Suprapubic skin (tissue), 4 donors: ENCODE measurements at regions not wholly inside any gene's neighbourhood (a gene's known extent, or its start where the extent isn't known, plus 50 kb on each side); places are given as distances from the start of the nearest gene placed in this dataset.

Experiments used
- DNase-seq, 2 donors: peaks; one replicate each; pipeline ENCODE4 v3.0.0-alpha.2; 2019; ENCODE audit warnings: low spot score in 2 of 2
- H3K27ac ChIP-seq: fragments of 200-600 bp; sonication (generic); one replicate; pipeline ENCODE4 v1.5.1; 2019
- H3K27me3 ChIP-seq: fragments of 200-600 bp; sonication (generic); one replicate; pipeline ENCODE4 v1.5.1; 2019
- H3K36me3 ChIP-seq: fragments of 200-600 bp; sonication (generic); one replicate; pipeline ENCODE4 v1.5.1; 2019
- H3K4me1 ChIP-seq: fragments of 200-600 bp; sonication (generic); one replicate; pipeline ENCODE4 v1.5.1; 2019
- H3K4me3 ChIP-seq: fragments of 200-600 bp; sonication (generic); one replicate; pipeline ENCODE4 v1.5.1; 2019; ENCODE audit warnings: mild to moderate bottlenecking
- H3K9me3 ChIP-seq: fragments of 200-600 bp; sonication (generic); one replicate; pipeline ENCODE4 v1.5.1; 2019
- CTCF ChIP-seq, 2 donors: fragments of 200-600 bp in 1 of 2; fragments of 450-650 bp in 1 of 2; sonication (generic) in 1 of 2; IDR thresholded peaks; one replicate each; pipeline ENCODE4 v1.5.1; 2016 to 2019; ENCODE audit warnings: antibody characterized with exemption in 2 of 2, mild to moderate bottlenecking in 1 of 2, moderate library complexity in 1 of 2
- EP300 ChIP-seq: sonication (generic); formaldehyde crosslinking; IDR thresholded peaks from one replicate; pipeline ENCODE4 v1.6.1; 2017; ENCODE audit warnings: antibody characterized with exemption
- POLR2A ChIP-seq, 2 donors: fragments of 450-650 bp; IDR thresholded peaks; one replicate each; pipeline ENCODE4 v1.6.1; 2017; ENCODE audit warnings: antibody characterized with exemption in 2 of 2, mild to moderate bottlenecking in 2 of 2, moderate library complexity in 2 of 2
- POLR2AphosphoS5 ChIP-seq, 3 donors: sonication (generic); formaldehyde crosslinking; IDR thresholded peaks; one replicate each; pipeline ENCODE4 v1.6.1; 2017; ENCODE audit warnings: antibody characterized with exemption in 3 of 3
- WGBS: methylation state at CpG from one replicate; pipeline ENCODE4 v1.1.5; 2018; 5-methylcytosine and 5-hydroxymethylcytosine counted together

GRCh38 chr14:87601036-87601435, 391.9 kb downstream of the GALC start:
- no peak overlapping the region for H3K27ac ChIP-seq
- TF ChIP-seq CTCF (IDR thresholded peaks at IDR 0.05): no peak
- TF ChIP-seq EP300: no peak
- H3K27me3 ChIP-seq: no peaks in the 10 kb centered on the region
- no peaks in the 10 kb centered on the region for H3K9me3 ChIP-seq
- no peak overlapping the region for H3K4me3 ChIP-seq
- no peak for DNase-seq
- H3K4me1 ChIP-seq: no peaks in the 10 kb centered on the region
- H3K36me3 ChIP-seq: no peaks in the 10 kb centered on the region

- no peaks in the 10 kb centered on the region for H3K36me3 ChIP-seq
- H3K27me3 ChIP-seq: no peaks in the 10 kb centered on the region
- H3K4me3 ChIP-seq: no peak overlapping the region
- H3K27ac ChIP-seq: no peak overlapping the region
- no peak for DNase-seq
- 60% methylated on average over 1 of the region's 1 CpG for WGBS
- no peaks in the 10 kb centered on the region for H3K4me1 ChIP-seq
- TF ChIP-seq POLR2A (IDR thresholded peaks at IDR 0.05) (no peak), POLR2AphosphoS5 (IDR thresholded peaks at IDR 0.05) (no peak), EP300 (no peak), CTCF (IDR thresholded peaks at IDR 0.05) (no peak)
- no peaks in the 10 kb centered on the region for H3K9me3 ChIP-seq
Measured at GRCh38 chr14:87600240-87600639, 392.7 kb downstream of the GALC start.

GRCh38 chr14:87581298-87581697, 411.7 kb downstream of the GALC start:
- H3K4me3 ChIP-seq: no peak overlapping the region
- no peaks in the 10 kb centered on the region for H3K9me3 ChIP-seq
- no peaks in the 10 kb centered on the region for H3K27me3 ChIP-seq
- no peak overlapping the region for H3K27ac ChIP-seq
- no peak for TF ChIP-seq EP300
- TF ChIP-seq POLR2A (IDR thresholded peaks at IDR 0.05): no peak
- no peak for TF ChIP-seq POLR2AphosphoS5 (IDR thresholded peaks at IDR 0.05)
- TF ChIP-seq CTCF (IDR thresholded peaks at IDR 0.05): no peak
- 75% methylated on average over 2 of the region's 2 CpGs for WGBS
- DNase-seq: no peak
- no peaks in the 10 kb centered on the region for H3K36me3 ChIP-seq
- H3K4me1 ChIP-seq: no peaks in the 10 kb centered on the region

- Histone ChIP-seq H3K4me3 (no peak overlapping the region), H3K36me3 (no peaks in the 10 kb centered on the region), H3K9me3 (no peaks in the 10 kb centered on the region), H3K27ac (no peak overlapping the region), H3K27me3 (no peaks in the 10 kb centered on the region), H3K4me1 (no peaks in the 10 kb centered on the region)
- no peak for DNase-seq
- TF ChIP-seq POLR2A (IDR thresholded peaks at IDR 0.05): no peak
- TF ChIP-seq POLR2AphosphoS5 (IDR thresholded peaks at IDR 0.05): no peak
- no peak for TF ChIP-seq EP300
- TF ChIP-seq CTCF (IDR thresholded peaks at IDR 0.05): no peak
- 45% methylated on average over 2 of the region's 2 CpGs for WGBS
Measured at GRCh38 chr14:87579036-87579435, 413.9 kb downstream of the GALC start.

- Histone ChIP-seq H3K4me1 (no peaks in the 10 kb centered on the region), H3K27me3 (no peaks in the 10 kb centered on the region), H3K9me3 (no peaks in the 10 kb centered on the region), H3K27ac (no peak overlapping the region), H3K36me3 (no peaks in the 10 kb centered on the region), H3K4me3 (no peak overlapping the region)
- 77% methylated on average over 6 of the region's 6 CpGs for WGBS
- no peak for DNase-seq
- no peak for TF ChIP-seq EP300
- TF ChIP-seq POLR2AphosphoS5 (IDR thresholded peaks at IDR 0.05): no peak
- no peak for TF ChIP-seq CTCF (IDR thresholded peaks at IDR 0.05)
- no peak for TF ChIP-seq POLR2A (IDR thresholded peaks at IDR 0.05)
Measured at GRCh38 chr14:87575378-87575777, 417.6 kb downstream of the GALC start.
